Upper lobe of left lung (tissue), 6 donors: ENCODE measurements at regions not wholly inside any gene's neighbourhood (a gene's known extent, or its start where the extent isn't known, plus 50 kb on each side); places are given as distances from the start of the nearest gene placed in this dataset.

Source experiments
- ATAC-seq, 2 donors: fragments of 200-7000 bp; cut with Tn5 transposase; one replicate each; pipeline ENCODE4 v1.9.1; 2022; ENCODE audit warnings: mild to moderate bottlenecking in 2 of 2, moderate library complexity in 2 of 2; ENCODE audit not compliant: low FRiP score in 2 of 2
- DNase-seq, 2 donors: peaks; one replicate each; pipeline ENCODE4 v3.0.0-alpha.2; 2019 to 2020
- H3K27ac ChIP-seq, 4 donors: fragments of 200-600 bp; sonication (generic); one replicate each; pipeline ENCODE4 v1.5.1; 2016 to 2019
- H3K27me3 ChIP-seq, 4 donors: fragments of 200-600 bp; sonication (generic); one replicate each; pipeline ENCODE4 v1.5.1; 2017 to 2019
- H3K36me3 ChIP-seq, 4 donors: fragments of 200-600 bp; sonication (generic); one replicate each; pipeline ENCODE4 v1.5.1; 2016 to 2019
- H3K4me1 ChIP-seq, 4 donors: fragments of 200-600 bp; sonication (generic); one replicate each; pipeline ENCODE4 v1.5.1; 2018 to 2019
- H3K4me3 ChIP-seq, 4 donors: fragments of 200-600 bp; sonication (generic); one replicate each; pipeline ENCODE4 v1.5.1; 2017 to 2019; ENCODE audit warnings: mild to moderate bottlenecking in 2 of 4, moderate library complexity in 1 of 4
- H3K9me3 ChIP-seq, 4 donors: fragments of 200-600 bp; sonication (generic); one replicate each; pipeline ENCODE4 v1.5.1; 2018 to 2019
- CTCF ChIP-seq, 6 experiments: fragments of 450-650 bp in 4 of 6; fragments of 200-600 bp in 2 of 6; sonication (generic) in 2 of 6; IDR thresholded peaks; one replicate each; pipeline ENCODE4 v1.5.1; 2016 to 2019; ENCODE audit warnings: antibody characterized with exemption in 6 of 6
- EP300 ChIP-seq, 4 donors: sonication (generic); formaldehyde crosslinking; IDR thresholded peaks; one replicate each; pipeline ENCODE4 v1.5.1; 2017; ENCODE audit warnings: antibody characterized with exemption in 4 of 4, control low read depth in 2 of 4
- POLR2A ChIP-seq, 4 donors: fragments of 450-650 bp; IDR thresholded peaks; one replicate each; pipeline ENCODE4 v1.5.1; 2016 to 2017; ENCODE audit warnings: antibody characterized with exemption in 4 of 4, mild to moderate bottlenecking in 2 of 4
- POLR2AphosphoS5 ChIP-seq, 2 donors: sonication (generic); formaldehyde crosslinking; IDR thresholded peaks; one replicate each; pipeline ENCODE4 v1.5.1; 2017; ENCODE audit warnings: antibody characterized with exemption in 2 of 2
- WGBS, 2 donors: methylation state at CpG; one replicate each; pipeline ENCODE4 v1.1.5; 2017 to 2018; 5-methylcytosine and 5-hydroxymethylcytosine counted together
- donor health status: DM: no; HTN: no; CAD: no; lungs with moderate emphysema.
- donor health status: DM: no; HTN: yes; CAD: no; lungs with severe emphysema.

- Histone ChIP-seq H3K36me3 (no peaks in the 10 kb centered on the region), H3K9me3 (no peaks in the 10 kb centered on the region), H3K4me1 (peaks cover 0 to 2% (median 0%) of the 10 kb centered on the region in 4 donors), H3K27ac (no peak overlapping the region), H3K4me3 (no peak overlapping the region), H3K27me3 (no peaks in the 10 kb centered on the region)
- TF ChIP-seq EP300 (IDR thresholded peaks at IDR 0.05) (no peak), POLR2A (IDR thresholded peaks at IDR 0.05) (no peak), CTCF (IDR thresholded peaks at IDR 0.05) (no peak), POLR2AphosphoS5 (IDR thresholded peaks at IDR 0.05) (no peak)
- 70 to 77% methylated on average over 11 of the region's 11 CpGs for WGBS, 2 donors
- no peak for DNase-seq
- no peak for ATAC-seq
Observed at GRCh38 chr12:19972325-19973288, 395.7 kb upstream of the PDE3A start.

DNA sequence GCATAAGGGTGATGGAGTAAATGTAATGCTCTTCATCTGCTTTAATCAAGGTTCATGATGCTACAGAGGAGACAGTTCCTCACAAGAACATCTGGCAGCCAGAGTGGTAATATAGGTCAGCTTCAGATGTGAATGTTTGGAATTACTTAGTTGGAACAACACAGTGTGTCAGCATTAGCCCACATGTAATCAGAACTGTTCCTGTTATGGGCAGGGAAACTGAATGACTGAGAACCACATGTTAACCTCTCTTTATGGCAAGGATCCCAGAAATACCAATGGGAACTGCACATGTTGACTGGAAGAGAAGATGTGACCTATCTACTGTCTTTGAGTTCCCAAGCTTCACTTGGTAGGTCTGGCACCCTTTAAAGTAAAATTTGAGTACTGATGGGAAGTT lies 390.1 kb upstream of the PDE3A start:
- TF ChIP-seq POLR2A (IDR thresholded peaks at IDR 0.05) (no peak), CTCF (IDR thresholded peaks at IDR 0.05) (no peak), POLR2AphosphoS5 (IDR thresholded peaks at IDR 0.05) (no peak), EP300 (IDR thresholded peaks at IDR 0.05) (no peak)
- Histone ChIP-seq H3K4me3 (no peak overlapping the region), H3K27me3 (no peaks in the 10 kb centered on the region), H3K36me3 (no peaks in the 10 kb centered on the region), H3K9me3 (no peaks in the 10 kb centered on the region), H3K4me1 (no peaks in the 10 kb centered on the region), H3K27ac (no peak overlapping the region)
- ATAC-seq = peak in 1 of 2 donors; percentile 47
- DNase-seq = no peak

- TF ChIP-seq POLR2A (IDR thresholded peaks at IDR 0.05) (no peak), EP300 (IDR thresholded peaks at IDR 0.05) (no peak), POLR2AphosphoS5 (IDR thresholded peaks at IDR 0.05) (no peak), CTCF (IDR thresholded peaks at IDR 0.05) (no peak)
- Histone ChIP-seq H3K27me3 (no peaks in the 10 kb centered on the region), H3K27ac (no peak overlapping the region), H3K36me3 (no peaks in the 10 kb centered on the region), H3K4me1 (no peaks in the 10 kb centered on the region), H3K9me3 (no peaks in the 10 kb centered on the region), H3K4me3 (no peak overlapping the region)
- WGBS, 2 donors = 78 to 82% methylated on average over 3 of the region's 3 CpGs
- DNase-seq (no peak), ATAC-seq (no peak)
Observed at GRCh38 chr12:19979584-19979983, 388.8 kb upstream of the PDE3A start.

- TF ChIP-seq POLR2AphosphoS5 (IDR thresholded peaks at IDR 0.05) (no peak), EP300 (IDR thresholded peaks at IDR 0.05) (no peak), CTCF (IDR thresholded peaks at IDR 0.05) (no peak)
- Histone ChIP-seq H3K4me3 (no peak overlapping the region), H3K9me3 (no peaks in the 10 kb centered on the region), H3K27me3 (no peaks in the 10 kb centered on the region), H3K36me3 (no peaks in the 10 kb centered on the region), H3K27ac (no peak overlapping the region), H3K4me1 (no peaks in the 10 kb centered on the region)
- WGBS, 2 donors = 96% methylated on average over 2 of the region's 2 CpGs
- no peak for DNase-seq
- ATAC-seq = no peak
Observed at GRCh38 chr12:19981944-19982343, 386.4 kb upstream of the PDE3A start.

GRCh38 chr12:19988001-19988400 lies 380.3 kb upstream of the PDE3A start:
- Histone ChIP-seq H3K4me1 (peaks cover 0 to 6% (median 3%) of the 10 kb centered on the region in 4 donors), H3K27ac (no peak overlapping the region), H3K9me3 (no peaks in the 10 kb centered on the region), H3K36me3 (no peaks in the 10 kb centered on the region), H3K4me3 (no peak overlapping the region), H3K27me3 (no peaks in the 10 kb centered on the region)
- WGBS, 2 donors = 49 to 53% methylated on average over 2 of the region's 2 CpGs
- DNase-seq (no peak), ATAC-seq (no peak)
- TF ChIP-seq CTCF (IDR thresholded peaks at IDR 0.05) (no peak), POLR2AphosphoS5 (IDR thresholded peaks at IDR 0.05) (no peak)
